H1 (cell line): ENCODE measurements at regions not wholly inside any gene's neighbourhood (a gene's known extent, or its start where the extent isn't known, plus 50 kb on each side); places are given as distances from the start of the nearest gene placed in this dataset.

Experiments used
- CTCF ChIA-PET: fragments of 300-600 bp; sonication (Branson Sonifier 250); formaldehyde crosslinking; loops from one replicate; lab custom pipeline; 2021; ENCODE audit not compliant: partially characterized antibody; lab: Charles Lee
- POLR2A ChIA-PET: fragments of 300-600 bp; sonication (Branson Sonifier 250); formaldehyde crosslinking; loops from one replicate; lab custom pipeline; 2021; ENCODE audit warnings: inconsistent platforms; ENCODE audit not compliant: partially characterized antibody; lab: Charles Lee
- DNase-seq, 2 experiments: peaks; one replicate each; pipeline versions ENCODE4 v3.0.0 to v3.0.0-alpha.2; 2010 to 2022; ENCODE audit warnings: low spot score in 2 of 2, low read depth in 1 of 2, mixed read lengths in 1 of 2
- FAIRE-seq: peaks from 2 replicates; lab custom pipeline; 2011; peaks lifted over from hg19 to GRCh38; lab: Jason Lieb, UNC
- H2AFZ ChIP-seq: 2 replicates; pipeline ENCODE4 v1.8.1; 2012; ENCODE audit warnings: low read length, inconsistent platforms
- H2AK5ac ChIP-seq: 2 replicates; pipeline ENCODE4 v1.6.1; 2013; ENCODE audit warnings: low read depth, low read length
- H2BK120ac ChIP-seq: replicated peaks from 2 replicates; pipeline ENCODE3; 2013; ENCODE audit warnings: low read depth, low read length, inconsistent platforms
- H2BK12ac ChIP-seq: 2 replicates; pipeline ENCODE4 v1.6.1; 2013; ENCODE audit warnings: low read depth, low read length
- H2BK15ac ChIP-seq: 2 replicates; pipeline ENCODE4 v1.6.1; 2013; ENCODE audit warnings: low read length
- H2BK20ac ChIP-seq: 2 replicates; pipeline ENCODE4 v1.6.1; 2013; ENCODE audit warnings: low read length
- H2BK5ac ChIP-seq: 2 replicates; pipeline ENCODE4 v1.6.1; 2013; ENCODE audit warnings: low read depth, low read length
- H3K14ac ChIP-seq: 2 replicates; pipeline ENCODE4 v1.6.1; 2013; ENCODE audit warnings: inconsistent platforms; ENCODE audit not compliant: insufficient read length
- H3K18ac ChIP-seq: 2 replicates; pipeline ENCODE4 v1.6.1; 2013; ENCODE audit warnings: low read length; ENCODE audit errors: extremely low read depth
- H3K23ac ChIP-seq: 2 replicates; pipeline ENCODE4 v1.6.1; 2013; ENCODE audit warnings: inconsistent platforms; ENCODE audit not compliant: insufficient read length
- H3K23me2 ChIP-seq: 2 replicates; pipeline ENCODE4 v1.6.1; 2013; ENCODE audit warnings: low read depth, low read length
- H3K27ac ChIP-seq: 2 replicates; pipeline ENCODE4 v1.6.1; 2011; ENCODE audit warnings: low read depth, low read length, inconsistent platforms
- H3K27me3 ChIP-seq, 4 experiments: replicated peaks in 1 of 4; 1 replicate in 1 of 4; 2 replicates in 3 of 4; pipeline versions ENCODE4 v1.6.1 to v1.8.1; 2011 to 2013; ENCODE audit warnings: low read length in 3 of 4, mild to moderate bottlenecking in 3 of 4, inconsistent platforms in 2 of 4, mixed read lengths in 2 of 4, moderate library complexity in 1 of 4; ENCODE audit not compliant: control insufficient read depth in 3 of 4, insufficient read depth in 3 of 4; ENCODE audit errors: extremely low read depth in 1 of 4
- H3K36me3 ChIP-seq, 4 experiments: 2 replicates each; pipeline versions ENCODE4 v1.6.1 to v1.8.1; 2011 to 2013; ENCODE audit warnings: mild to moderate bottlenecking in 4 of 4, low read length in 3 of 4, moderate library complexity in 2 of 4, control low read depth in 1 of 4, inconsistent platforms in 1 of 4; ENCODE audit not compliant: insufficient read depth in 4 of 4, control insufficient read depth in 2 of 4
- H3K4ac ChIP-seq: replicated peaks from 2 replicates; pipeline ENCODE3; 2013; ENCODE audit warnings: low read length, low read depth, mixed read lengths, inconsistent platforms; ENCODE audit not compliant: insufficient read length
- H3K4me1 ChIP-seq, 4 experiments: replicated peaks in 1 of 4; 1 replicate in 1 of 4; 2 replicates in 3 of 4; pipeline versions ENCODE4 v1.6.1 to v1.8.1; 2011 to 2013; ENCODE audit warnings: low read length in 3 of 4, inconsistent platforms in 2 of 4, mixed read lengths in 1 of 4; ENCODE audit not compliant: insufficient read depth in 4 of 4, control insufficient read depth in 3 of 4
- H3K4me2 ChIP-seq, 2 experiments: 2 replicates each; pipeline versions ENCODE4 v1.6.1 to v1.8.1; 2011 to 2013; ENCODE audit warnings: low read depth in 2 of 2, low read length in 2 of 2, control low read depth in 1 of 2, inconsistent platforms in 1 of 2, mild to moderate bottlenecking in 1 of 2; ENCODE audit not compliant: insufficient read depth in 1 of 2
- H3K4me3 ChIP-seq, 4 experiments: fragments of 200-600, 300-600 bp in 1 of 4; sonication (generic), shearing (Covaris generic), sonication (Bioruptor Twin) in 1 of 4; 2 replicates each; pipeline versions ENCODE4 v1.5.1 to v1.8.1; 2011 to 2016; ENCODE audit warnings: low read length in 4 of 4, low read depth in 3 of 4, control low read depth in 2 of 4, inconsistent platforms in 2 of 4, mild to moderate bottlenecking in 2 of 4, mixed read lengths in 1 of 4, moderate library complexity in 1 of 4; ENCODE audit not compliant: insufficient read depth in 2 of 4; ENCODE audit errors: extremely low read depth in 1 of 4
- H3K56ac ChIP-seq: replicated peaks from 2 replicates; pipeline ENCODE3; 2013; ENCODE audit warnings: low read depth, mild to moderate bottlenecking, mixed read lengths, low read length, inconsistent platforms; ENCODE audit not compliant: insufficient read length
- H3K79me1 ChIP-seq: 2 replicates; pipeline ENCODE4 v1.6.1; 2013; ENCODE audit warnings: low read depth, low read length, control low read depth
- H3K79me2 ChIP-seq, 2 experiments: 2 replicates each; pipeline versions ENCODE4 v1.6.1 to v1.8.1; 2012 to 2013; ENCODE audit warnings: low read length in 2 of 2, mild to moderate bottlenecking in 2 of 2, inconsistent platforms in 1 of 2; ENCODE audit not compliant: insufficient read depth in 2 of 2, control insufficient read depth in 1 of 2
- H3K9ac ChIP-seq, 4 experiments: replicated peaks in 1 of 4; 1 replicate in 1 of 4; 2 replicates in 3 of 4; pipeline versions ENCODE4 v1.6.1 to v1.8.1; 2011 to 2013; ENCODE audit warnings: low read depth in 3 of 4, low read length in 3 of 4, control low read depth in 2 of 4, mild to moderate bottlenecking in 2 of 4, moderate library complexity in 2 of 4, inconsistent platforms in 1 of 4; ENCODE audit errors: extremely low read depth in 1 of 4
- H3K9me3 ChIP-seq, 2 experiments: 2 replicates each; pipeline versions ENCODE4 v1.6.1 to v1.8.1; 2012 to 2013; ENCODE audit warnings: mild to moderate bottlenecking in 2 of 2, moderate library complexity in 2 of 2, control low read depth in 1 of 2, inconsistent platforms in 1 of 2, low read depth in 1 of 2, low read length in 1 of 2, mixed read lengths in 1 of 2; ENCODE audit not compliant: insufficient read depth in 2 of 2
- H4K20me1 ChIP-seq, 2 experiments: replicated peaks in 1 of 2; 2 replicates each; pipeline versions ENCODE3 to v1.8.1; 2011 to 2013; ENCODE audit warnings: inconsistent platforms in 2 of 2, low read length in 2 of 2, mild to moderate bottlenecking in 1 of 2; ENCODE audit not compliant: insufficient read depth in 2 of 2, control insufficient read depth in 1 of 2
- H4K5ac ChIP-seq: 2 replicates; pipeline ENCODE4 v1.6.1; 2013; ENCODE audit warnings: low read length, low read depth, mixed read lengths, inconsistent platforms; ENCODE audit not compliant: insufficient read length
- H4K8ac ChIP-seq: 2 replicates; pipeline ENCODE4 v1.8.0; 2013; ENCODE audit warnings: mild to moderate bottlenecking, moderate library complexity, low read length, inconsistent platforms; ENCODE audit not compliant: insufficient read depth; ENCODE audit errors: extremely low read depth
- H4K91ac ChIP-seq: replicated peaks from 2 replicates; pipeline ENCODE3; 2013; ENCODE audit warnings: low read length, mixed read lengths, inconsistent platforms; ENCODE audit not compliant: insufficient read length
- BACH1 ChIP-seq: IDR thresholded peaks from 2 replicates; pipeline ENCODE4 v1.6.1; 2012; ENCODE audit warnings: low read length, improper control_type of control experiment
- HDAC2 ChIP-seq, 2 experiments: fragments of 300-600 bp in 1 of 2; sonication (generic) in 1 of 2; IDR thresholded peaks; 2 replicates each; pipeline ENCODE4 v1.6.1; 2011 to 2012; ENCODE audit warnings: low read depth in 2 of 2, low read length in 2 of 2, mild to moderate bottlenecking in 2 of 2, moderate library complexity in 2 of 2, borderline replicate concordance in 1 of 2, inconsistent platforms in 1 of 2
- NANOG ChIP-seq: IDR thresholded peaks from 2 replicates; pipeline ENCODE4 v1.6.1; 2011; ENCODE audit warnings: low read length, low read depth, mild to moderate bottlenecking, inconsistent platforms; ENCODE audit not compliant: insufficient read depth, poor library complexity, severe bottlenecking
- RAD21 ChIP-seq, 2 experiments: IDR thresholded peaks in 1 of 2; conservative IDR thresholded peaks in 1 of 2; 2 replicates each; pipeline ENCODE4 v1.6.1; 2011; ENCODE audit warnings: low read depth in 2 of 2, low read length in 2 of 2, improper control_type of control experiment in 1 of 2, inconsistent platforms in 1 of 2, mild to moderate bottlenecking in 1 of 2, moderate library complexity in 1 of 2
- SP1 ChIP-seq: IDR thresholded peaks from 2 replicates; pipeline ENCODE4 v1.6.1; 2011; ENCODE audit warnings: low read depth, low read length
- USF2 ChIP-seq: IDR thresholded peaks from 2 replicates; pipeline ENCODE4 v1.6.1; 2011; ENCODE audit warnings: low read length, improper control_type of control experiment
- WGBS, 2 experiments: shearing (Covaris generic) in 1 of 2; methylation state at CpG; one replicate each; pipeline versions ENCODE4 v1.1.6 to v1.1.7; 2013 to 2015; ENCODE audit warnings: low lambda C conversion rate in 2 of 2, mixed read lengths in 2 of 2, inconsistent platforms in 1 of 2, low coverage in 1 of 2, missing lambda C conversion rate in 1 of 2; ENCODE audit not compliant: insufficient replicate concordance in 2 of 2, insufficient coverage in 1 of 2, insufficient read length in 1 of 2; ENCODE audit errors: extremely low coverage in 1 of 2, missing lambda C conversion rate in 1 of 2; 5-methylcytosine and 5-hydroxymethylcytosine counted together

- 71% methylated on average over 6 of the region's 6 CpGs; no CpG with 5 or more reads in 1 of the 2 experiments for WGBS, 2 experiments
- no peak overlapping the region for H3K4me2 ChIP-seq
- FAIRE-seq = no peak
Measured at GRCh38 chr3:10722911-10723310, 93.1 kb upstream of the SLC6A11 start.

More at GRCh38 chr3:10722911-10723310, 93.1 kb upstream of the SLC6A11 start:
- H3K14ac ChIP-seq = no peak overlapping the region
- ChIA-PET POLR2A (no interaction called here), CTCF (interaction anchor here (1.5 to 3.7 kb wide), 4 partner anchors 10 to 16 kb away, joined by 3 to 16 read pairs (median 8); no protein-coding TSS in a partner anchor)
- no peak overlapping the region for H2BK15ac ChIP-seq
- 0 out of 7 replicates have a peak, but pooled peaks cover 0 to 2% (median 0%) of the 10 kb centered on the region in 4 experiments for H3K4me1 ChIP-seq
- H2AFZ ChIP-seq = no peak overlapping the region
- H3K23me2 ChIP-seq = no peaks in the 10 kb centered on the region
- no peak overlapping the region for H2BK12ac ChIP-seq
- TF ChIP-seq RAD21 (IDR thresholded peaks at IDR 0.05 in 1 of 2, conservative IDR thresholded peaks at IDR 0.05 in 1 of 2; ENCODE audit: low read depth in 2 of 2, low read length in 2 of 2) (no peak), USF2 (no peak), HDAC2 (IDR thresholded peaks at IDR 0.05; ENCODE audit: borderline replicate concordance in 1 of 2, low read depth in 2 of 2, low read length in 2 of 2) (no peak), BACH1 (no peak), SP1 (no peak), NANOG (no peak)
- H3K9ac ChIP-seq = no peak overlapping the region
- no peaks in the 10 kb centered on the region for H3K27me3 ChIP-seq
- H3K18ac ChIP-seq = no peak overlapping the region
- H2BK20ac ChIP-seq = no peak overlapping the region
- H4K8ac ChIP-seq = no peak overlapping the region; the same call in 1 of the 2 replicates
- H3K27ac ChIP-seq = no peak overlapping the region
- H3K56ac ChIP-seq = no peak overlapping the region
- DNase-seq = no peak
- H3K36me3 ChIP-seq = no peaks in the 10 kb centered on the region
- H4K91ac ChIP-seq = no peak overlapping the region
- H3K23ac ChIP-seq = no peak overlapping the region
- no peak overlapping the region for H4K5ac ChIP-seq
- no peaks in the 10 kb centered on the region for H3K79me1 ChIP-seq
- H4K20me1 ChIP-seq = no peaks in the 10 kb centered on the region
- no peak overlapping the region for H2BK120ac ChIP-seq
- H3K79me2 ChIP-seq = no peaks in the 10 kb centered on the region
- no peak overlapping the region for H2BK5ac ChIP-seq
- no peak overlapping the region for H3K4me3 ChIP-seq
- H2AK5ac ChIP-seq = no peak overlapping the region
- no peak overlapping the region for H3K4ac ChIP-seq
- H3K9me3 ChIP-seq = no peaks in the 10 kb centered on the region
